ENCODE measurements at regions not wholly inside any gene's neighbourhood (a gene's known extent, or its start where the extent isn't known, plus 50 kb on each side); places are given as distances from the start of the nearest gene placed in this dataset.

DNA sequence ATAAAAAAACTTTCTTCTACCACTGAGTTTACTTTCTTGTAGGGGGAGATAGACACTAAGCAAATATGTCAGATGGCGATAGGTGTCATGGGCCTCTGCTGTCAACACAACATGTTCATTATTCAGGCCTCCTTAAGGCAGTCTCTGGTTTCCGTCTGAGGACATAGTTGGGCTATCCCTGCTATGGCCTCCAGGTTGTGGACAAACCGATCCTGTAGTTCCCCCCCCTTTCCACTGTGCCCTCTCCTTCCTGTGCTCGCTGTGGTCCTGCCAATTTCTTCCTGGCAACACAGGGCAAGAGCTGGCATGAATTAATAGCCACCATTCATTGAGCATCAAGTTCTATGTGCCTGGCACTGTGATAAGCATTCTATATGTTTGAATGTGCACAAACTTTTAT, 81.0 kb upstream of the HS3ST2 start:
- no peak for TF ChIP-seq POLR2AphosphoS5 (IDR thresholded peaks at IDR 0.05; ENCODE audit: low read depth)
- TF ChIP-seq, protein P1, sequence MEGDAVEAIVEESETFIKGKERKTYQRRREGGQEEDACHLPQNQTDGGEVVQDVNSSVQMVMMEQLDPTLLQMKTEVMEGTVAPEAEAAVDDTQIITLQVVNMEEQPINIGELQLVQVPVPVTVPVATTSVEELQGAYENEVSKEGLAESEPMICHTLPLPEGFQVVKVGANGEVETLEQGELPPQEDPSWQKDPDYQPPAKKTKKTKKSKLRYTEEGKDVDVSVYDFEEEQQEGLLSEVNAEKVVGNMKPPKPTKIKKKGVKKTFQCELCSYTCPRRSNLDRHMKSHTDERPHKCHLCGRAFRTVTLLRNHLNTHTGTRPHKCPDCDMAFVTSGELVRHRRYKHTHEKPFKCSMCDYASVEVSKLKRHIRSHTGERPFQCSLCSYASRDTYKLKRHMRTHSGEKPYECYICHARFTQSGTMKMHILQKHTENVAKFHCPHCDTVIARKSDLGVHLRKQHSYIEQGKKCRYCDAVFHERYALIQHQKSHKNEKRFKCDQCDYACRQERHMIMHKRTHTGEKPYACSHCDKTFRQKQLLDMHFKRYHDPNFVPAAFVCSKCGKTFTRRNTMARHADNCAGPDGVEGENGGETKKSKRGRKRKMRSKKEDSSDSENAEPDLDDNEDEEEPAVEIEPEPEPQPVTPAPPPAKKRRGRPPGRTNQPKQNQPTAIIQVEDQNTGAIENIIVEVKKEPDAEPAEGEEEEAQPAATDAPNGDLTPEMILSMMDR (conservative IDR thresholded peaks at IDR 0.05; ENCODE audit: low read depth in 2 of 2) = no peak
- no peak for TF ChIP-seq EZH2 (IDR thresholded peaks at IDR 0.05; ENCODE audit: low read depth, unreplicated experiment)
- no peak for TF ChIP-seq STAT1 (IDR thresholded peaks at IDR 0.05; ENCODE audit: unreplicated experiment)
- TF ChIP-seq EZH2phosphoT487 (IDR thresholded peaks at IDR 0.05; ENCODE audit: unreplicated experiment) = no peak
- TF ChIP-seq CREB1 (CRISPR knock-in tag; IDR thresholded peaks at IDR 0.05; ENCODE audit: low read depth) = no peak
- TF ChIP-seq, protein P2, sequence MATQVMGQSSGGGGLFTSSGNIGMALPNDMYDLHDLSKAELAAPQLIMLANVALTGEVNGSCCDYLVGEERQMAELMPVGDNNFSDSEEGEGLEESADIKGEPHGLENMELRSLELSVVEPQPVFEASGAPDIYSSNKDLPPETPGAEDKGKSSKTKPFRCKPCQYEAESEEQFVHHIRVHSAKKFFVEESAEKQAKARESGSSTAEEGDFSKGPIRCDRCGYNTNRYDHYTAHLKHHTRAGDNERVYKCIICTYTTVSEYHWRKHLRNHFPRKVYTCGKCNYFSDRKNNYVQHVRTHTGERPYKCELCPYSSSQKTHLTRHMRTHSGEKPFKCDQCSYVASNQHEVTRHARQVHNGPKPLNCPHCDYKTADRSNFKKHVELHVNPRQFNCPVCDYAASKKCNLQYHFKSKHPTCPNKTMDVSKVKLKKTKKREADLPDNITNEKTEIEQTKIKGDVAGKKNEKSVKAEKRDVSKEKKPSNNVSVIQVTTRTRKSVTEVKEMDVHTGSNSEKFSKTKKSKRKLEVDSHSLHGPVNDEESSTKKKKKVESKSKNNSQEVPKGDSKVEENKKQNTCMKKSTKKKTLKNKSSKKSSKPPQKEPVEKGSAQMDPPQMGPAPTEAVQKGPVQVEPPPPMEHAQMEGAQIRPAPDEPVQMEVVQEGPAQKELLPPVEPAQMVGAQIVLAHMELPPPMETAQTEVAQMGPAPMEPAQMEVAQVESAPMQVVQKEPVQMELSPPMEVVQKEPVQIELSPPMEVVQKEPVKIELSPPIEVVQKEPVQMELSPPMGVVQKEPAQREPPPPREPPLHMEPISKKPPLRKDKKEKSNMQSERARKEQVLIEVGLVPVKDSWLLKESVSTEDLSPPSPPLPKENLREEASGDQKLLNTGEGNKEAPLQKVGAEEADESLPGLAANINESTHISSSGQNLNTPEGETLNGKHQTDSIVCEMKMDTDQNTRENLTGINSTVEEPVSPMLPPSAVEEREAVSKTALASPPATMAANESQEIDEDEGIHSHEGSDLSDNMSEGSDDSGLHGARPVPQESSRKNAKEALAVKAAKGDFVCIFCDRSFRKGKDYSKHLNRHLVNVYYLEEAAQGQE (IDR thresholded peaks at IDR 0.05; ENCODE audit: unreplicated experiment) = no peak
- TF ChIP-seq JUNB (IDR thresholded peaks at IDR 0.05; ENCODE audit: unreplicated experiment) = no peak
- no peak for TF ChIP-seq NANOG (IDR thresholded peaks at IDR 0.05; ENCODE audit: borderline replicate concordance)
- TF ChIP-seq, protein P3, sequence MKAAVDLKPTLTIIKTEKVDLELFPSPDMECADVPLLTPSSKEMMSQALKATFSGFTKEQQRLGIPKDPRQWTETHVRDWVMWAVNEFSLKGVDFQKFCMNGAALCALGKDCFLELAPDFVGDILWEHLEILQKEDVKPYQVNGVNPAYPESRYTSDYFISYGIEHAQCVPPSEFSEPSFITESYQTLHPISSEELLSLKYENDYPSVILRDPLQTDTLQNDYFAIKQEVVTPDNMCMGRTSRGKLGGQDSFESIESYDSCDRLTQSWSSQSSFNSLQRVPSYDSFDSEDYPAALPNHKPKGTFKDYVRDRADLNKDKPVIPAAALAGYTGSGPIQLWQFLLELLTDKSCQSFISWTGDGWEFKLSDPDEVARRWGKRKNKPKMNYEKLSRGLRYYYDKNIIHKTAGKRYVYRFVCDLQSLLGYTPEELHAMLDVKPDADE (IDR thresholded peaks at IDR 0.05) = no peak
- TF ChIP-seq, protein P4, sequence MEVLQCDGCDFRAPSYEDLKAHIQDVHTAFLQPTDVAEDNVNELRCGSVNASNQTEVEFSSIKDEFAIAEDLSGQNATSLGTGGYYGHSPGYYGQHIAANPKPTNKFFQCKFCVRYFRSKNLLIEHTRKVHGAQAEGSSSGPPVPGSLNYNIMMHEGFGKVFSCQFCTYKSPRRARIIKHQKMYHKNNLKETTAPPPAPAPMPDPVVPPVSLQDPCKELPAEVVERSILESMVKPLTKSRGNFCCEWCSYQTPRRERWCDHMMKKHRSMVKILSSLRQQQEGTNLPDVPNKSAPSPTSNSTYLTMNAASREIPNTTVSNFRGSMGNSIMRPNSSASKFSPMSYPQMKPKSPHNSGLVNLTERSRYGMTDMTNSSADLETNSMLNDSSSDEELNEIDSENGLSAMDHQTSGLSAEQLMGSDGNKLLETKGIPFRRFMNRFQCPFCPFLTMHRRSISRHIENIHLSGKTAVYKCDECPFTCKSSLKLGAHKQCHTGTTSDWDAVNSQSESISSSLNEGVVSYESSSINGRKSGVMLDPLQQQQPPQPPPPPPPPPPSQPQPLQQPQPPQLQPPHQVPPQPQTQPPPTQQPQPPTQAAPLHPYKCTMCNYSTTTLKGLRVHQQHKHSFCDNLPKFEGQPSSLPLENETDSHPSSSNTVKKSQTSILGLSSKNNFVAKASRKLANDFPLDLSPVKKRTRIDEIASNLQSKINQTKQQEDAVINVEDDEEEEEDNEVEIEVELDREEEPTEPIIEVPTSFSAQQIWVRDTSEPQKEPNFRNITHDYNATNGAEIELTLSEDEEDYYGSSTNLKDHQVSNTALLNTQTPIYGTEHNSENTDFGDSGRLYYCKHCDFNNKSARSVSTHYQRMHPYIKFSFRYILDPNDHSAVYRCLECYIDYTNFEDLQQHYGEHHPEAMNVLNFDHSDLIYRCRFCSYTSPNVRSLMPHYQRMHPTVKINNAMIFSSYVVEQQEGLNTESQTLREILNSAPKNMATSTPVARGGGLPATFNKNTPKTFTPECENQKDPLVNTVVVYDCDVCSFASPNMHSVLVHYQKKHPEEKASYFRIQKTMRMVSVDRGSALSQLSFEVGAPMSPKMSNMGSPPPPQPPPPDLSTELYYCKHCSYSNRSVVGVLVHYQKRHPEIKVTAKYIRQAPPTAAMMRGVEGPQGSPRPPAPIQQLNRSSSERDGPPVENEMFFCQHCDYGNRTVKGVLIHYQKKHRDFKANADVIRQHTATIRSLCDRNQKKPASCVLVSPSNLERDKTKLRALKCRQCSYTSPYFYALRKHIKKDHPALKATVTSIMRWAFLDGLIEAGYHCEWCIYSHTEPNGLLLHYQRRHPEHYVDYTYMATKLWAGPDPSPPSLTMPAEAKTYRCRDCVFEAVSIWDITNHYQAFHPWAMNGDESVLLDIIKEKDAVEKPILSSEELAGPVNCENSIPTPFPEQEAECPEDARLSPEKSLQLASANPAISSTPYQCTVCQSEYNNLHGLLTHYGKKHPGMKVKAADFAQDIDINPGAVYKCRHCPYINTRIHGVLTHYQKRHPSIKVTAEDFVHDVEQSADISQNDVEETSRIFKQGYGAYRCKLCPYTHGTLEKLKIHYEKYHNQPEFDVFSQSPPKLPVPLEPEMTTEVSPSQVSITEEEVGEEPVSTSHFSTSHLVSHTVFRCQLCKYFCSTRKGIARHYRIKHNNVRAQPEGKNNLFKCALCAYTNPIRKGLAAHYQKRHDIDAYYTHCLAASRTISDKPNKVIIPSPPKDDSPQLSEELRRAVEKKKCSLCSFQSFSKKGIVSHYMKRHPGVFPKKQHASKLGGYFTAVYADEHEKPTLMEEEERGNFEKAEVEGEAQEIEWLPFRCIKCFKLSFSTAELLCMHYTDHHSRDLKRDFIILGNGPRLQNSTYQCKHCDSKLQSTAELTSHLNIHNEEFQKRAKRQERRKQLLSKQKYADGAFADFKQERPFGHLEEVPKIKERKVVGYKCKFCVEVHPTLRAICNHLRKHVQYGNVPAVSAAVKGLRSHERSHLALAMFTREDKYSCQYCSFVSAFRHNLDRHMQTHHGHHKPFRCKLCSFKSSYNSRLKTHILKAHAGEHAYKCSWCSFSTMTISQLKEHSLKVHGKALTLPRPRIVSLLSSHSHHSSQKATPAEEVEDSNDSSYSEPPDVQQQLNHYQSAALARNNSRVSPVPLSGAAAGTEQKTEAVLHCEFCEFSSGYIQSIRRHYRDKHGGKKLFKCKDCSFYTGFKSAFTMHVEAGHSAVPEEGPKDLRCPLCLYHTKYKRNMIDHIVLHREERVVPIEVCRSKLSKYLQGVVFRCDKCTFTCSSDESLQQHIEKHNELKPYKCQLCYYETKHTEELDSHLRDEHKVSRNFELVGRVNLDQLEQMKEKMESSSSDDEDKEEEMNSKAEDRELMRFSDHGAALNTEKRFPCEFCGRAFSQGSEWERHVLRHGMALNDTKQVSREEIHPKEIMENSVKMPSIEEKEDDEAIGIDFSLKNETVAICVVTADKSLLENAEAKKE (CRISPR knock-in tag; IDR thresholded peaks at IDR 0.05) = no peak
- TF ChIP-seq ZNF331 (CRISPR knock-in tag; IDR thresholded peaks at IDR 0.05; ENCODE audit: low read depth) = no peak
- no peak for TF ChIP-seq ZNF114 (CRISPR knock-in tag; IDR thresholded peaks at IDR 0.05)
